ENCODE measurements at regions not wholly inside any gene's neighbourhood (a gene's known extent, or its start where the extent isn't known, plus 50 kb on each side); places are given as distances from the start of the nearest gene placed in this dataset.

DNA sequence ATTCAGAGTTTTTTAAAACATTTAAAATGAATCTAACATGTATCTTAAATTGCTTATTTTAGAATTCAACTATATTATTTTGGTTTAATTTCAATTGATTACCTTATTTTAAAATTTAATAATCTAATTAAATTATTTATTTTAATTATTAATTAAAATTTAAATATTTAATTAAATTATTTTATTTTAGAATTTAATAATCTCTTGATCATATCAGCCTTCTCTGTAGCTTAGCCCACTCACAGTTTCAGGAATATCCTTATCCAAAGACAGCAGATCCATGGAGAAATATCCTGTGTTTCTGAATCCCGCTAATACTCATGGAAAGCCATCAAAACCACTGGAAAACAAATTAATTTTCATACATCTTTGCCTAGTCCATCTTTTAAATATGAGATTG lies 1669.2 kb downstream of the PCDH9 start:
- TF ChIP-seq, protein P1, sequence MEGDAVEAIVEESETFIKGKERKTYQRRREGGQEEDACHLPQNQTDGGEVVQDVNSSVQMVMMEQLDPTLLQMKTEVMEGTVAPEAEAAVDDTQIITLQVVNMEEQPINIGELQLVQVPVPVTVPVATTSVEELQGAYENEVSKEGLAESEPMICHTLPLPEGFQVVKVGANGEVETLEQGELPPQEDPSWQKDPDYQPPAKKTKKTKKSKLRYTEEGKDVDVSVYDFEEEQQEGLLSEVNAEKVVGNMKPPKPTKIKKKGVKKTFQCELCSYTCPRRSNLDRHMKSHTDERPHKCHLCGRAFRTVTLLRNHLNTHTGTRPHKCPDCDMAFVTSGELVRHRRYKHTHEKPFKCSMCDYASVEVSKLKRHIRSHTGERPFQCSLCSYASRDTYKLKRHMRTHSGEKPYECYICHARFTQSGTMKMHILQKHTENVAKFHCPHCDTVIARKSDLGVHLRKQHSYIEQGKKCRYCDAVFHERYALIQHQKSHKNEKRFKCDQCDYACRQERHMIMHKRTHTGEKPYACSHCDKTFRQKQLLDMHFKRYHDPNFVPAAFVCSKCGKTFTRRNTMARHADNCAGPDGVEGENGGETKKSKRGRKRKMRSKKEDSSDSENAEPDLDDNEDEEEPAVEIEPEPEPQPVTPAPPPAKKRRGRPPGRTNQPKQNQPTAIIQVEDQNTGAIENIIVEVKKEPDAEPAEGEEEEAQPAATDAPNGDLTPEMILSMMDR (conservative IDR thresholded peaks at IDR 0.05; ENCODE audit: low read depth, low read length): no peak
- TF ChIP-seq MAFK (IDR thresholded peaks at IDR 0.05; ENCODE audit: low read depth, low read length): no peak
